NT2/D1 (cell line): ENCODE measurements at regions not wholly inside any gene's neighbourhood (a gene's known extent, or its start where the extent isn't known, plus 50 kb on each side); places are given as distances from the start of the nearest gene placed in this dataset.
A peak's percentile ranks its signal among the peaks of the same experiment; 100 is the strongest.

Source experiments
- DNase-seq: peaks from one replicate; pipeline ENCODE4 v3.0.0-alpha.2; 2011; ENCODE audit warnings: low read depth, low spot score
- H3K27me3 ChIP-seq: 2 replicates; pipeline ENCODE4 v1.6.0; 2011; ENCODE audit warnings: mild to moderate bottlenecking; ENCODE audit not compliant: insufficient read length, insufficient read depth
- H3K36me3 ChIP-seq: 2 replicates; pipeline ENCODE4 v1.6.1; 2011; ENCODE audit warnings: mild to moderate bottlenecking, low read length, mixed read lengths; ENCODE audit not compliant: insufficient read depth, insufficient read length
- H3K4me1 ChIP-seq: 2 replicates; pipeline ENCODE4 v1.5.1; 2011; ENCODE audit not compliant: insufficient read depth, insufficient read length
- H3K4me3 ChIP-seq: 2 replicates; pipeline ENCODE4 v1.5.1; 2011; ENCODE audit warnings: low read depth; ENCODE audit not compliant: insufficient read length
- H3K9ac ChIP-seq: 2 replicates; pipeline ENCODE4 v1.6.0; 2011; ENCODE audit warnings: low read depth; ENCODE audit not compliant: insufficient read length
- H3K9me3 ChIP-seq: 2 replicates; pipeline ENCODE4 v1.5.1; 2011; ENCODE audit warnings: mild to moderate bottlenecking, low read length; ENCODE audit not compliant: insufficient read depth
- SUZ12 ChIP-seq: IDR thresholded peaks from 2 replicates; pipeline ENCODE4 v1.6.1; 2011; ENCODE audit not compliant: insufficient read length, insufficient read depth; ENCODE audit errors: extremely low read depth
- YY1 ChIP-seq: IDR thresholded peaks from 2 replicates; pipeline ENCODE4 v1.6.1; 2011; ENCODE audit not compliant: insufficient read length, insufficient read depth
- ZNF274 ChIP-seq: IDR thresholded peaks from 2 replicates; pipeline ENCODE4 v1.6.1; 2011; ENCODE audit warnings: mild to moderate bottlenecking, low read depth, low read length

GRCh38 chr1:119308130-119308700 is 60.4 kb upstream of the HAO2 start:
- TF ChIP-seq SUZ12 (no peak), YY1 (no peak), ZNF274 (no peak)
- Histone ChIP-seq H3K4me1 (no peaks in the 10 kb centered on the region), H3K4me3 (no peak overlapping the region), H3K9ac (no peak overlapping the region), H3K9me3 (no peaks in the 10 kb centered on the region), H3K36me3 (no peaks in the 10 kb centered on the region), H3K27me3 (no peaks in the 10 kb centered on the region)
- no peak for DNase-seq

- Histone ChIP-seq H3K4me3 (no peak overlapping the region), H3K9ac (no peak overlapping the region), H3K36me3 (no peaks in the 10 kb centered on the region), H3K4me1 (no peaks in the 10 kb centered on the region), H3K9me3 (no peaks in the 10 kb centered on the region), H3K27me3 (no peaks in the 10 kb centered on the region)
- TF ChIP-seq ZNF274: no peak
- TF ChIP-seq YY1: no peak
- DNase-seq: no peak
Observed at GRCh38 chr1:119308806-119309205, 59.8 kb upstream of the HAO2 start.

GRCh38 chr1:119310301-119310700 is 58.3 kb upstream of the HAO2 start:
- H3K4me3 ChIP-seq: no peak overlapping the region
- H3K27me3 ChIP-seq: no peaks in the 10 kb centered on the region
- no peaks in the 10 kb centered on the region for H3K4me1 ChIP-seq
- DNase-seq: no peak
- no peaks in the 10 kb centered on the region for H3K36me3 ChIP-seq
- TF ChIP-seq ZNF274 (no peak), YY1 (no peak), SUZ12 (no peak)
- no peak overlapping the region for H3K9ac ChIP-seq
- no peaks in the 10 kb centered on the region for H3K9me3 ChIP-seq

- no peaks in the 10 kb centered on the region for H3K27me3 ChIP-seq
- no peak overlapping the region for H3K9ac ChIP-seq
- H3K4me3 ChIP-seq: no peak overlapping the region
- no peak for DNase-seq
- peaks cover 6% of the 10 kb centered on the region; the same call in 1 of the 2 replicates for H3K9me3 ChIP-seq
- TF ChIP-seq SUZ12: no peak
- TF ChIP-seq ZNF274: no peak
- no peak for TF ChIP-seq YY1
- H3K36me3 ChIP-seq: no peaks in the 10 kb centered on the region
- H3K4me1 ChIP-seq: no peaks in the 10 kb centered on the region
Observed at GRCh38 chr1:119312500-119312899, 56.1 kb upstream of the HAO2 start.

- H3K36me3 ChIP-seq: no peaks in the 10 kb centered on the region
- H3K27me3 ChIP-seq: no peaks in the 10 kb centered on the region
- no peak overlapping the region for H3K9ac ChIP-seq
- TF ChIP-seq ZNF274: no peak
- no peak for TF ChIP-seq SUZ12
- no peak for TF ChIP-seq YY1
- H3K4me1 ChIP-seq: no peaks in the 10 kb centered on the region
- no peak for DNase-seq
- no peak overlapping the region for H3K4me3 ChIP-seq
- H3K9me3 ChIP-seq: peaks cover 6% of the 10 kb centered on the region; the same call in 1 of the 2 replicates
Observed at GRCh38 chr1:119314001-119314796, 54.4 kb upstream of the HAO2 start.

GRCh38 chr1:119316870-119317416 is 51.6 kb upstream of the HAO2 start:
- H3K4me3 ChIP-seq: no peak overlapping the region
- H3K9me3 ChIP-seq: peaks cover 6% of the 10 kb centered on the region; the same call in 1 of the 2 replicates
- H3K27me3 ChIP-seq: no peaks in the 10 kb centered on the region
- H3K4me1 ChIP-seq: no peaks in the 10 kb centered on the region
- H3K36me3 ChIP-seq: no peaks in the 10 kb centered on the region
- TF ChIP-seq ZNF274: no peak
- TF ChIP-seq YY1: no peak
- TF ChIP-seq SUZ12: no peak
- DNase-seq: peak; percentile 32
- no peak overlapping the region for H3K9ac ChIP-seq

GRCh38 chr1:119318466-119319309 is 49.9 kb upstream of the HAO2 start:
- no peak overlapping the region for H3K4me3 ChIP-seq
- H3K27me3 ChIP-seq: no peaks in the 10 kb centered on the region
- DNase-seq: no peak
- H3K9me3 ChIP-seq: peaks cover 6% of the 10 kb centered on the region; the same call in 1 of the 2 replicates
- TF ChIP-seq ZNF274 (no peak), SUZ12 (no peak), YY1 (no peak)
- H3K4me1 ChIP-seq: no peaks in the 10 kb centered on the region
- H3K36me3 ChIP-seq: no peaks in the 10 kb centered on the region
- no peak overlapping the region for H3K9ac ChIP-seq
